ENCODE measurements at regions not wholly inside any gene's neighbourhood (a gene's known extent, or its start where the extent isn't known, plus 50 kb on each side); places are given as distances from the start of the nearest gene placed in this dataset.

DNA sequence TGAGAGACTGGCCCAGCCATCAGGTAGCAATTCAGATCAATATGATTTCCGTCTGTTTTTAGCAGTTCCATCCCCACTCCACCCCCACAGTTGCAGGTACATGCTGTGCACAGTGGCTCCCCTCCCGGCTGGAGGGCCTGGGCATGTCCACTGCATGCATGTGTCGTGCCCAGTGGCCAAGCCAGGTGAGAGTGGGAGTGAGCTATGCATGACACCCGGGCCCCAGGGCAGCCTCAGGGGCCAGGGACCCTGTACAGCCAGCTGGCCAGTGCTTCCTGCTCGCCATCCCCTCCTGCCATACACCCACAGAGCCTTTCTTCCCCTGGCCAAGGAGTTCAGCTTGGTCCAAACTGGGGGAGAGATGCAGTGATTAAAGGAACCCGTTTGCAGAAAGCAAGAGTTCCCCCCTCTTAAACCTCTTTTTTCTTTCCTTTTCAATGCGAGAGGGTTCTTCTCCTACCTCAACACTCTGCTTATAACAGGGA lies 135.3 kb downstream of the THBS2 start:
- TF ChIP-seq, protein P1, sequence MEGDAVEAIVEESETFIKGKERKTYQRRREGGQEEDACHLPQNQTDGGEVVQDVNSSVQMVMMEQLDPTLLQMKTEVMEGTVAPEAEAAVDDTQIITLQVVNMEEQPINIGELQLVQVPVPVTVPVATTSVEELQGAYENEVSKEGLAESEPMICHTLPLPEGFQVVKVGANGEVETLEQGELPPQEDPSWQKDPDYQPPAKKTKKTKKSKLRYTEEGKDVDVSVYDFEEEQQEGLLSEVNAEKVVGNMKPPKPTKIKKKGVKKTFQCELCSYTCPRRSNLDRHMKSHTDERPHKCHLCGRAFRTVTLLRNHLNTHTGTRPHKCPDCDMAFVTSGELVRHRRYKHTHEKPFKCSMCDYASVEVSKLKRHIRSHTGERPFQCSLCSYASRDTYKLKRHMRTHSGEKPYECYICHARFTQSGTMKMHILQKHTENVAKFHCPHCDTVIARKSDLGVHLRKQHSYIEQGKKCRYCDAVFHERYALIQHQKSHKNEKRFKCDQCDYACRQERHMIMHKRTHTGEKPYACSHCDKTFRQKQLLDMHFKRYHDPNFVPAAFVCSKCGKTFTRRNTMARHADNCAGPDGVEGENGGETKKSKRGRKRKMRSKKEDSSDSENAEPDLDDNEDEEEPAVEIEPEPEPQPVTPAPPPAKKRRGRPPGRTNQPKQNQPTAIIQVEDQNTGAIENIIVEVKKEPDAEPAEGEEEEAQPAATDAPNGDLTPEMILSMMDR (IDR thresholded peaks at IDR 0.05) = no peak
- no peak for TF ChIP-seq POLR2AphosphoS5 (IDR thresholded peaks at IDR 0.05)
